Mucosa of stomach (tissue), 1 donor: ENCODE measurements at regions not wholly inside any gene's neighbourhood (a gene's known extent, or its start where the extent isn't known, plus 50 kb on each side); places are given as distances from the start of the nearest gene placed in this dataset.

Experiments
- H3K27me3 ChIP-seq: one replicate; pipeline ENCODE4 v1.7.0; 2013; ENCODE audit warnings: mild to moderate bottlenecking, low read length; ENCODE audit not compliant: control insufficient read depth, insufficient read depth
- H3K36me3 ChIP-seq: one replicate; pipeline ENCODE4 v1.7.0; 2013; ENCODE audit warnings: low read length; ENCODE audit not compliant: control insufficient read depth, insufficient read depth
- H3K4me1 ChIP-seq: one replicate; pipeline ENCODE4 v1.7.0; 2013; ENCODE audit warnings: mild to moderate bottlenecking, low read length; ENCODE audit not compliant: control insufficient read depth, insufficient read depth
- H3K4me3 ChIP-seq: one replicate; pipeline ENCODE4 v1.7.0; 2013; ENCODE audit warnings: low read length
- H3K9ac ChIP-seq: one replicate; pipeline ENCODE4 v1.7.0; 2013; ENCODE audit warnings: mild to moderate bottlenecking, low read length, moderate library complexity
- H3K9me3 ChIP-seq: one replicate; pipeline ENCODE4 v1.7.0; 2013; ENCODE audit warnings: mild to moderate bottlenecking, low read length, moderate library complexity; ENCODE audit not compliant: control insufficient read depth
- donor health status: Pancreatic carcinoma.

GRCh38 chr6:102356170-102356569 is 962.7 kb downstream of the GRIK2 start:
- H3K9ac ChIP-seq = no peak overlapping the region
- no peaks in the 10 kb centered on the region for H3K4me1 ChIP-seq
- H3K9me3 ChIP-seq = no peaks in the 10 kb centered on the region
- H3K27me3 ChIP-seq = no peaks in the 10 kb centered on the region
- H3K4me3 ChIP-seq = no peak overlapping the region
- no peaks in the 10 kb centered on the region for H3K36me3 ChIP-seq

DNA sequence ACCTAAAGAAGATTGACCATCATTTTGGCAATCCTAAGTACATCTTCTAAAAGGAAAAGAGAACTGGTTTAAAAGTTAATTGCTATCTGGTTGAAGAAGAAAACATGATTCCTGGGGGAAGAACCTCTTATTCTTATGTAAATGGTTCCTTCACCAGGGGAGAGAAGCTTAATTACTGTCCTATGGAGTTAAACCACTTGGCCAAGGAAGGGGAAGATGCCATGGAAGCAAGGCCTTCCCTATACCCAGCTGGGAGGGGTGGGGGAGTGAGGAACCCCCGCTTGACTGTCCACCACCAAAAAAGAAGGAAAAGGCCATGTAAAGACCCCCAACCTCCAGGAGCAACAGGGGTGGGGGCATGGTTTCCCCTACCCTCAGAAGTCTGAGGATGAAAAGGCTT is 962.1 kb downstream of the GRIK2 start:
- no peaks in the 10 kb centered on the region for H3K9me3 ChIP-seq
- no peaks in the 10 kb centered on the region for H3K36me3 ChIP-seq
- H3K4me3 ChIP-seq = no peak overlapping the region
- no peaks in the 10 kb centered on the region for H3K27me3 ChIP-seq
- no peak overlapping the region for H3K9ac ChIP-seq
- no peaks in the 10 kb centered on the region for H3K4me1 ChIP-seq

- no peaks in the 10 kb centered on the region for H3K9me3 ChIP-seq
- no peaks in the 10 kb centered on the region for H3K36me3 ChIP-seq
- H3K27me3 ChIP-seq = no peaks in the 10 kb centered on the region
- no peak overlapping the region for H3K9ac ChIP-seq
- no peaks in the 10 kb centered on the region for H3K4me1 ChIP-seq
- H3K4me3 ChIP-seq = no peak overlapping the region
Measured at GRCh38 chr6:102352552-102352951, 959.0 kb downstream of the GRIK2 start.

DNA sequence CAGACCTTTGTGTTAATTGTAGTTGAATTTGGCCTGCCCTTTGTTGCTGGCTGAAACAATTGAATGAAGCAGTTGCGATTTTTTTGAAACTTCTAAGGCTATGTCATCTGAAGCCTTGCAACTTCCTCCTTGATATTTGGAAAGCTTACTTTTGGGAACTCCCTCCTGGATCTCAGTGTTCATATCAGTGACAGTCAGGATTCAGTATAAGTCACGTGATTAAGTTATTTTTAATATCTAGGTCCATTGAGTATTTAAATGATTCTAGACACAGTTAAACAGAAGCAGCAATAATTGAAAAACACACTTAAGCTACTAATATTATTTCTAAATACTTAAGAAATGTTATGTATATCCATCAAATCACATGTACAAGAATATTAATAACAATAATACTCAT is 951.3 kb downstream of the GRIK2 start:
- Histone ChIP-seq H3K9ac (no peak overlapping the region), H3K27me3 (no peaks in the 10 kb centered on the region), H3K9me3 (no peaks in the 10 kb centered on the region), H3K4me1 (no peaks in the 10 kb centered on the region), H3K36me3 (no peaks in the 10 kb centered on the region), H3K4me3 (no peak overlapping the region)

GRCh38 chr6:102340311-102340710 is 946.8 kb downstream of the GRIK2 start:
- Histone ChIP-seq H3K27me3 (no peaks in the 10 kb centered on the region), H3K4me3 (no peak overlapping the region), H3K4me1 (no peaks in the 10 kb centered on the region), H3K9me3 (no peaks in the 10 kb centered on the region), H3K9ac (no peak overlapping the region), H3K36me3 (no peaks in the 10 kb centered on the region)

- Histone ChIP-seq H3K4me1 (no peaks in the 10 kb centered on the region), H3K36me3 (no peaks in the 10 kb centered on the region), H3K9ac (no peak overlapping the region), H3K27me3 (no peaks in the 10 kb centered on the region), H3K9me3 (no peaks in the 10 kb centered on the region), H3K4me3 (no peak overlapping the region)
Measured at GRCh38 chr6:102333736-102334135, 940.2 kb downstream of the GRIK2 start.

GRCh38 chr6:102327697-102328225 is 934.3 kb downstream of the GRIK2 start:
- no peak overlapping the region for H3K9ac ChIP-seq
- no peak overlapping the region for H3K4me3 ChIP-seq
- no peaks in the 10 kb centered on the region for H3K9me3 ChIP-seq
- no peaks in the 10 kb centered on the region for H3K4me1 ChIP-seq
- no peaks in the 10 kb centered on the region for H3K27me3 ChIP-seq
- no peaks in the 10 kb centered on the region for H3K36me3 ChIP-seq

DNA sequence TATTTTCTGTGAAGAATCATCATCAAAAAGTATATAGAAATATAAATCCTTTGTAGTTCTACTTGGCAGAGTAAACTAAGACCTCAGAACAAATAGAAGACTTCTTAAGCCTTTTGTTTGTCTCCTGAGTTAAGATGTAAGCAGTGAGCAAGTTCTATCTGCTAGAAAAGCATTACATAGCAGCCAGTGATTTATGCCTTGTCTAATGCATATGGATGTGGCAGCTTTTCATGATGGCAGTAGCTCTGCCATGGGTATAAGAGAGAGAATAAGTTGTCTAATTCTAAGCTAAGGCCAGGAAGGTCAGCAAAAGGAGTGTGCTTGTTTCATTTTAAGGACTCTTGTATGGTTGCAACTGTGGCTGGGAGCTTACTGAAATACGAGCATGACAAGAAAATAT is 920.2 kb downstream of the GRIK2 start:
- no peak overlapping the region for H3K9ac ChIP-seq

DNA sequence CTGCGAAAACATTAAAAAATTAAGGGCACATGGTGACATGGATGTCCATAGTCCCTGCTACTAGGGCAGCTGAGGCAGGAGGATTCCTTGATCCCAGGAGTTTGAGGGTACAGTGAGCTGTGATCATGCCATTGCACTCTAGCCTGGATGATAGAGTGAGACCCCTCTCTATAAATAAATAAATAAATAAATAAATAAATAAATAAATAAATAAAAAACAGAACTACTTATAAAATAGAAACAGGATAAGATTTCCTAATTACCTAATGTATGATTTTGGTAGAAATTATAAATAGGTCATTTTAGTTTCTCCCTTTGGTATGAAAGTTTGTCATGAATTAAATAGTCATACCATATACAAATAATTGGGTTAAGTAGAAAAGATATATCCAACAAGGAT is 916.2 kb downstream of the GRIK2 start:
- H3K27me3 ChIP-seq = no peaks in the 10 kb centered on the region
- H3K9me3 ChIP-seq = no peaks in the 10 kb centered on the region
- no peaks in the 10 kb centered on the region for H3K36me3 ChIP-seq
- no peak overlapping the region for H3K4me3 ChIP-seq
- no peaks in the 10 kb centered on the region for H3K4me1 ChIP-seq
- no peak overlapping the region for H3K9ac ChIP-seq

More for the DNA sequence above, 920.2 kb downstream of the GRIK2 start:
- no peaks in the 10 kb centered on the region for H3K9me3 ChIP-seq
- H3K4me3 ChIP-seq = no peak overlapping the region
- no peaks in the 10 kb centered on the region for H3K4me1 ChIP-seq
- no peaks in the 10 kb centered on the region for H3K36me3 ChIP-seq
- no peaks in the 10 kb centered on the region for H3K27me3 ChIP-seq

GRCh38 chr6:102300350-102300749 is 906.8 kb downstream of the GRIK2 start:
- Histone ChIP-seq H3K27me3 (no peaks in the 10 kb centered on the region), H3K4me3 (no peak overlapping the region), H3K9ac (no peak overlapping the region), H3K4me1 (no peaks in the 10 kb centered on the region), H3K36me3 (no peaks in the 10 kb centered on the region), H3K9me3 (no peaks in the 10 kb centered on the region)

DNA sequence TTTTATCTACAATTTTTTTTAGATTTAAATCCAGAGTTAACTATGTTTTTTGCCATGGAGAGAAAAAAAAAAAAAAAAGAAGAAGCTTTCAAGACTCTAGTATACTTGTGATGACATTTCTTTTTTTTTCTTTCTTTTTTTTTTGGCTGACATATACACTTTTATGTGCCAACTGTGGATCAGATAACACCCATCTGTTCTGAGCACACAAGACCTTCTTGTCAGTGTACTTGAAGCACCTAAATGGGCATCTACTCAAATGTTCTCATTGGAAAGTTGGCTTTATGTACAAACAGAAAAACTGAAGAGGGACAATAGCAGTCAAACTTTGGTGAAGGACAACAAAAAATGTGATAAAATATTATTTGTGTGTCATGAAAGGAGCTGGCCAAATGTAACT is 904.5 kb downstream of the GRIK2 start:
- Histone ChIP-seq H3K4me1 (no peaks in the 10 kb centered on the region), H3K9me3 (no peaks in the 10 kb centered on the region), H3K4me3 (no peak overlapping the region), H3K9ac (no peak overlapping the region), H3K36me3 (no peaks in the 10 kb centered on the region), H3K27me3 (no peaks in the 10 kb centered on the region)
